HFF-Myc (cell line): ENCODE measurements at regions not wholly inside any gene's neighbourhood (a gene's known extent, or its start where the extent isn't known, plus 50 kb on each side); places are given as distances from the start of the nearest gene placed in this dataset.

ENCODE experiments used
- DNase-seq: peaks from one replicate; pipeline ENCODE4 v3.0.0-alpha.2; 2011; ENCODE audit warnings: low read depth; ENCODE audit errors: extremely low read depth
- H3K4me3 ChIP-seq: replicated peaks from 2 replicates; pipeline ENCODE4 v1.5.1; 2011; ENCODE audit warnings: low read depth, mild to moderate bottlenecking, control low read depth, low read length
- CTCF ChIP-seq: IDR thresholded peaks from 2 replicates; pipeline ENCODE4 v1.5.1; 2012; ENCODE audit warnings: mild to moderate bottlenecking, low read depth, low read length, control low read depth; ENCODE audit errors: missing control alignments

GRCh38 chr2:224165901-224166319 lies 126.8 kb upstream of the SERPINE2 start:
- DNase-seq: no peak
- H3K4me3 ChIP-seq: no peak overlapping the region
- TF ChIP-seq CTCF: no peak

GRCh38 chr2:224163566-224164307 lies 124.7 kb upstream of the SERPINE2 start:
- DNase-seq: no peak
- H3K4me3 ChIP-seq: no peak overlapping the region
- TF ChIP-seq CTCF: no peak

- no peak for TF ChIP-seq CTCF
- no peak overlapping the region for H3K4me3 ChIP-seq
- DNase-seq: no peak
Observed at GRCh38 chr2:224162122-224162521, 123.0 kb upstream of the SERPINE2 start.

GRCh38 chr2:224161712-224162111 lies 122.6 kb upstream of the SERPINE2 start:
- no peak overlapping the region for H3K4me3 ChIP-seq
- DNase-seq: no peak
- TF ChIP-seq CTCF: no peak

GRCh38 chr2:224160917-224161316 lies 121.8 kb upstream of the SERPINE2 start:
- no peak for DNase-seq
- no peak for TF ChIP-seq CTCF
- H3K4me3 ChIP-seq: no peak overlapping the region

- no peak for TF ChIP-seq CTCF
- no peak for DNase-seq
- H3K4me3 ChIP-seq: no peak overlapping the region
Observed at GRCh38 chr2:224159345-224159928, 120.4 kb upstream of the SERPINE2 start.
